H9 (cell line): ENCODE measurements at regions not wholly inside any gene's neighbourhood (a gene's known extent, or its start where the extent isn't known, plus 50 kb on each side); places are given as distances from the start of the nearest gene placed in this dataset.

Experiments
- DNase-seq: peaks from one replicate; pipeline ENCODE4 v3.0.0-alpha.2; 2017
- H2AFZ ChIP-seq: one replicate; pipeline ENCODE4 v1.6.1; 2013; ENCODE audit warnings: mild to moderate bottlenecking, low read length, control low read depth, moderate library complexity
- H2AK5ac ChIP-seq: 2 replicates; pipeline ENCODE4 v1.6.1; 2013; ENCODE audit warnings: low read length, control low read depth, mixed read lengths; ENCODE audit not compliant: insufficient read length
- H2BK120ac ChIP-seq: one replicate; pipeline ENCODE4 v1.6.1; 2013; ENCODE audit warnings: low read depth, mild to moderate bottlenecking, low read length, control low read depth, inconsistent platforms; ENCODE audit not compliant: poor library complexity, severe bottlenecking
- H2BK12ac ChIP-seq: 2 replicates; pipeline ENCODE4 v1.6.1; 2013; ENCODE audit warnings: low read length, control low read depth, mixed read lengths, low read depth; ENCODE audit not compliant: insufficient read length
- H2BK15ac ChIP-seq: 2 replicates; pipeline ENCODE4 v1.6.1; 2013; ENCODE audit warnings: low read depth, low read length, control low read depth
- H2BK20ac ChIP-seq: one replicate; pipeline ENCODE4 v1.6.1; 2013; ENCODE audit warnings: low read depth, mild to moderate bottlenecking, low read length, control low read depth, inconsistent platforms; ENCODE audit not compliant: poor library complexity, severe bottlenecking
- H2BK5ac ChIP-seq: 2 replicates; pipeline ENCODE4 v1.6.1; 2013; ENCODE audit warnings: low read length, control low read depth, mixed read lengths; ENCODE audit not compliant: insufficient read length
- H3K14ac ChIP-seq: 2 replicates; pipeline ENCODE4 v1.6.1; 2013; ENCODE audit warnings: low read length, control low read depth; ENCODE audit not compliant: insufficient read depth
- H3K18ac ChIP-seq: 2 replicates; pipeline ENCODE4 v1.6.1; 2013; ENCODE audit warnings: low read depth, mild to moderate bottlenecking, mixed read lengths, low read length, control low read depth; ENCODE audit not compliant: insufficient read length
- H3K23ac ChIP-seq: 2 replicates; pipeline ENCODE4 v1.6.1; 2013; ENCODE audit warnings: low read length, control low read depth, mixed read lengths, low read depth; ENCODE audit not compliant: insufficient read length
- H3K23me2 ChIP-seq: 2 replicates; pipeline ENCODE4 v1.6.1; 2013; ENCODE audit warnings: low read depth, mild to moderate bottlenecking, mixed read lengths, low read length, control low read depth; ENCODE audit not compliant: insufficient read length, poor library complexity, severe bottlenecking
- H3K27ac ChIP-seq: 2 replicates; pipeline ENCODE4 v1.5.1; 2013; ENCODE audit warnings: low read length, control low read depth, mixed read lengths, low read depth; ENCODE audit not compliant: insufficient read length
- H3K27me3 ChIP-seq: 2 replicates; pipeline ENCODE4 v1.6.1; 2013; ENCODE audit warnings: low read length, control low read depth, inconsistent platforms; ENCODE audit not compliant: insufficient read depth
- H3K4ac ChIP-seq: 2 replicates; pipeline ENCODE4 v1.6.1; 2013; ENCODE audit warnings: low read depth, mild to moderate bottlenecking, control low read depth, inconsistent platforms, low read length, moderate library complexity
- H3K4me1 ChIP-seq: 2 replicates; pipeline ENCODE4 v1.6.1; 2013; ENCODE audit warnings: low read length, control low read depth, inconsistent platforms; ENCODE audit not compliant: insufficient read depth
- H3K4me2 ChIP-seq: 2 replicates; pipeline ENCODE4 v1.6.1; 2013; ENCODE audit warnings: low read length, control low read depth, mixed read lengths; ENCODE audit not compliant: insufficient read length, insufficient read depth
- H3K56ac ChIP-seq: 2 replicates; pipeline ENCODE4 v1.6.1; 2013; ENCODE audit warnings: low read depth, mild to moderate bottlenecking, mixed read lengths, low read length, control low read depth; ENCODE audit not compliant: insufficient read length
- H3K79me1 ChIP-seq: 2 replicates; pipeline ENCODE4 v1.6.1; 2013; ENCODE audit warnings: low read depth, mild to moderate bottlenecking, moderate library complexity, low read length, control low read depth, inconsistent platforms; ENCODE audit not compliant: insufficient read depth, poor library complexity, severe bottlenecking
- H3K79me2 ChIP-seq: 2 replicates; pipeline ENCODE4 v1.6.1; 2013; ENCODE audit warnings: low read length, control low read depth, inconsistent platforms; ENCODE audit not compliant: insufficient read depth
- H3K9ac ChIP-seq: 2 replicates; pipeline ENCODE4 v1.6.1; 2013; ENCODE audit warnings: low read length, control low read depth, mixed read lengths; ENCODE audit not compliant: insufficient read length; ENCODE audit errors: extremely low read depth
- H3K9me3 ChIP-seq: one replicate; pipeline ENCODE4 v1.6.1; 2013; ENCODE audit warnings: low read depth, low read length, inconsistent platforms; ENCODE audit not compliant: control insufficient read depth
- H3T11ph ChIP-seq: one replicate; pipeline ENCODE4 v1.6.1; 2013; ENCODE audit warnings: mild to moderate bottlenecking, low read length, control low read depth, inconsistent platforms
- H4K20me1 ChIP-seq: one replicate; pipeline ENCODE4 v1.6.1; 2013; ENCODE audit not compliant: control insufficient read depth, insufficient read length, insufficient read depth
- H4K5ac ChIP-seq: 2 replicates; pipeline ENCODE4 v1.6.1; 2013; ENCODE audit warnings: low read depth, mild to moderate bottlenecking, mixed read lengths, low read length, control low read depth; ENCODE audit not compliant: insufficient read length
- H4K8ac ChIP-seq: replicated peaks from 2 replicates; pipeline ENCODE4 v1.6.1; 2013; ENCODE audit warnings: low read length, control low read depth, mixed read lengths, low read depth; ENCODE audit not compliant: insufficient read length
- H4K91ac ChIP-seq: 2 replicates; pipeline ENCODE4 v1.6.1; 2013; ENCODE audit warnings: low read depth, mild to moderate bottlenecking, moderate library complexity, mixed read lengths, low read length, control low read depth; ENCODE audit not compliant: insufficient read length
- H3K27ac Mint-ChIP-seq, 3 experiments: 2 replicates in 2 of 3; 3 replicates in 1 of 3; pipeline ENCODE4 v1.8.0; 2020 to 2021; ENCODE audit warnings: mixed read lengths in 3 of 3, mild to moderate bottlenecking in 1 of 3, moderate library complexity in 1 of 3
- H3K27me3 Mint-ChIP-seq: 2 replicates; pipeline ENCODE4 v1.8.0; 2021; ENCODE audit warnings: low read depth, mild to moderate bottlenecking, moderate library complexity, mixed read lengths
- H3K36me3 Mint-ChIP-seq, 3 experiments: 2 replicates in 2 of 3; 3 replicates in 1 of 3; pipeline ENCODE4 v1.8.0; 2020 to 2021; ENCODE audit warnings: low read depth in 3 of 3, mixed read lengths in 3 of 3; ENCODE audit not compliant: insufficient read depth in 1 of 3
- H3K4me1 Mint-ChIP-seq, 2 experiments: 2 replicates each; pipeline ENCODE4 v1.8.0; 2020; ENCODE audit warnings: mixed read lengths in 2 of 2
- H3K4me3 Mint-ChIP-seq, 2 experiments: 2 replicates in 1 of 2; 3 replicates in 1 of 2; pipeline ENCODE4 v1.8.0; 2020 to 2021; ENCODE audit warnings: mild to moderate bottlenecking in 2 of 2, mixed read lengths in 2 of 2, moderate library complexity in 1 of 2
- H3K9me3 Mint-ChIP-seq, 2 experiments: 2 replicates in 1 of 2; 3 replicates in 1 of 2; pipeline ENCODE4 v1.8.0; 2020; ENCODE audit warnings: mild to moderate bottlenecking in 2 of 2, mixed read lengths in 2 of 2, moderate library complexity in 1 of 2
- WGBS: extraction: QIAGEN DNeasy Blood & Tissue Kit; methylation state at CpG from one replicate; pipeline ENCODE4 v1.1.7; 2013; ENCODE audit warnings: missing lambda C conversion rate, low lambda C conversion rate, mixed read lengths; ENCODE audit not compliant: insufficient read length; ENCODE audit errors: extremely low coverage; 5-methylcytosine and 5-hydroxymethylcytosine counted together
- TF ChIP-seq, protein P1 (sequence below): fragments of 200-600 bp; sonication (generic); conservative IDR thresholded peaks from 3 replicates; pipeline ENCODE4 v1.8.0; 2021; ENCODE audit warnings: antibody characterized with exemption, mild to moderate bottlenecking

GRCh38 chr11:19602891-19603290 is 109.7 kb upstream of the NAV2 start:
- Histone ChIP-seq H4K5ac (no peak overlapping the region), H2BK5ac (no peak overlapping the region), H3K56ac (no peak overlapping the region), H3K18ac (no peak overlapping the region), H3K23ac (no peak overlapping the region), H2BK15ac (no peak overlapping the region), H2AK5ac (no peak overlapping the region), H3K27me3 (no peaks in the 10 kb centered on the region), H2BK120ac (no peak overlapping the region), H4K8ac (no peak overlapping the region), H3K14ac (no peak overlapping the region), H3K4ac (no peak overlapping the region), H4K20me1 (no peaks in the 10 kb centered on the region), H3K4me1 (no peaks in the 10 kb centered on the region; the same call in 1 of the 2 replicates), H3T11ph (no peak overlapping the region), H3K4me2 (no peak overlapping the region), H3K23me2 (no peaks in the 10 kb centered on the region), H3K79me1 (no peaks in the 10 kb centered on the region), H3K79me2 (no peaks in the 10 kb centered on the region), H3K27ac (no peak overlapping the region), H2BK12ac (no peak overlapping the region), H2AFZ (no peak overlapping the region), H3K9ac (no peak overlapping the region), H2BK20ac (no peak overlapping the region), H3K9me3 (no peaks in the 10 kb centered on the region), H4K91ac (no peak overlapping the region)
- no CpG with 5 or more reads among the region's 6 CpGs for WGBS
- Mint-ChIP-seq H3K27ac (no peak overlapping the region), H3K36me3 (peaks cover 0 to 4% (median 0%) of the 10 kb centered on the region in 3 experiments; a peak in 3 of 7 replicates), H3K4me1 (peaks cover 15 to 17% of the 10 kb centered on the region in 2 experiments), H3K4me3 (no peak overlapping the region), H3K27me3 (peaks cover 7% of the 10 kb centered on the region), H3K9me3 (peaks cover 12 to 15% of the 10 kb centered on the region in 2 experiments)
- DNase-seq: no peak
- TF ChIP-seq, protein P1, sequence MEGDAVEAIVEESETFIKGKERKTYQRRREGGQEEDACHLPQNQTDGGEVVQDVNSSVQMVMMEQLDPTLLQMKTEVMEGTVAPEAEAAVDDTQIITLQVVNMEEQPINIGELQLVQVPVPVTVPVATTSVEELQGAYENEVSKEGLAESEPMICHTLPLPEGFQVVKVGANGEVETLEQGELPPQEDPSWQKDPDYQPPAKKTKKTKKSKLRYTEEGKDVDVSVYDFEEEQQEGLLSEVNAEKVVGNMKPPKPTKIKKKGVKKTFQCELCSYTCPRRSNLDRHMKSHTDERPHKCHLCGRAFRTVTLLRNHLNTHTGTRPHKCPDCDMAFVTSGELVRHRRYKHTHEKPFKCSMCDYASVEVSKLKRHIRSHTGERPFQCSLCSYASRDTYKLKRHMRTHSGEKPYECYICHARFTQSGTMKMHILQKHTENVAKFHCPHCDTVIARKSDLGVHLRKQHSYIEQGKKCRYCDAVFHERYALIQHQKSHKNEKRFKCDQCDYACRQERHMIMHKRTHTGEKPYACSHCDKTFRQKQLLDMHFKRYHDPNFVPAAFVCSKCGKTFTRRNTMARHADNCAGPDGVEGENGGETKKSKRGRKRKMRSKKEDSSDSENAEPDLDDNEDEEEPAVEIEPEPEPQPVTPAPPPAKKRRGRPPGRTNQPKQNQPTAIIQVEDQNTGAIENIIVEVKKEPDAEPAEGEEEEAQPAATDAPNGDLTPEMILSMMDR: no peak
